HCT116 (cell line): ENCODE measurements at regions not wholly inside any gene's neighbourhood (a gene's known extent, or its start where the extent isn't known, plus 50 kb on each side); places are given as distances from the start of the nearest gene placed in this dataset.
A peak's percentile ranks its signal among the peaks of the same experiment; 100 is the strongest.

Source experiments
- ATAC-seq: fragments of 200-7000 bp; cut with Tn5 transposase; 2 replicates; pipeline ENCODE4 v1.9.1; 2020; ENCODE audit warnings: mild to moderate bottlenecking, moderate library complexity
- BruUV-seq: library from RNA; stranded (reverse); fragments of 400-500 nt; replicated peaks from 2 replicates; lab custom pipeline; 2021; lab: Mats Ljungman, UMichigan
- CTCF ChIA-PET: fragments of 300-600 bp; sonication (Branson Sonifier 250); formaldehyde crosslinking; loops from one replicate; lab custom pipeline; 2021; ENCODE audit warnings: antibody characterized with exemption; lab: Charles Lee
- POLR2A ChIA-PET: fragments of 300-600, 350-600 bp; sonication (Branson Sonifier 250); formaldehyde crosslinking; loops from one replicate; lab custom pipeline; 2021; ENCODE audit warnings: antibody characterized with exemption; lab: Charles Lee
- RAD21 ChIA-PET, 2 experiments: fragments of 300-600 bp; sonication (Branson Sonifier 250); formaldehyde crosslinking; loops; one replicate each; lab custom pipeline; 2023; ENCODE audit warnings: low total read pairs in 2 of 2; ENCODE audit not compliant: uncharacterized antibody in 2 of 2, unreplicated experiment in 2 of 2, low non-redundant PET in 1 of 2; lab: Charles Lee
- DNase-seq: peaks from one replicate; pipeline ENCODE4 v3.0.0-alpha.2; 2010; ENCODE audit warnings: low read depth, low spot score
- H2AFZ ChIP-seq: fragments of 200-600 bp; shearing (Covaris generic), sonication (generic); 2 replicates; pipeline ENCODE4 v1.6.1; 2017; ENCODE audit warnings: low read depth, mixed run types, mixed read lengths, antibody characterized with exemption, low read length; ENCODE audit not compliant: poor library complexity, severe bottlenecking
- H3K27ac ChIP-seq: 2 replicates; pipeline ENCODE4 v1.5.1; 2012; ENCODE audit warnings: low read depth, low read length
- H3K27me3 ChIP-seq: fragments of 200-600 bp; sonication (generic); 2 replicates; pipeline ENCODE4 v1.6.1; 2016; ENCODE audit warnings: mixed run types, low read length, mixed read lengths; ENCODE audit not compliant: insufficient read depth
- H3K36me3 ChIP-seq, 2 experiments: fragments of 200-500 bp in 1 of 2; fragments of 200-600 bp in 1 of 2; sonication (Bioruptor generic) in 1 of 2; sonication (generic) in 1 of 2; 2 replicates each; pipeline versions ENCODE4 v1.5.1 to v1.6.1; 2014 to 2016; ENCODE audit warnings: low read length in 2 of 2, inconsistent platforms in 1 of 2, mixed read lengths in 1 of 2, mixed run types in 1 of 2; ENCODE audit not compliant: insufficient read depth in 2 of 2, control insufficient read depth in 1 of 2
- H3K4me1 ChIP-seq, 2 experiments: fragments of 200-600 bp in 1 of 2; sonication (generic) in 1 of 2; 2 replicates each; pipeline versions ENCODE4 v1.5.1 to v1.6.1; 2012 to 2017; ENCODE audit warnings: low read length in 2 of 2, inconsistent platforms in 1 of 2, mild to moderate bottlenecking in 1 of 2, mixed read lengths in 1 of 2, mixed run types in 1 of 2, moderate library complexity in 1 of 2; ENCODE audit not compliant: insufficient read depth in 2 of 2, control insufficient read depth in 1 of 2
- H3K4me2 ChIP-seq: fragments of 200-600 bp; sonication (generic); 2 replicates; pipeline ENCODE4 v1.6.1; 2017; ENCODE audit warnings: mixed run types, low read length, mixed read lengths
- H3K4me3 ChIP-seq, 2 experiments: fragments of 200-600 bp in 1 of 2; sonication (generic) in 1 of 2; replicated peaks in 1 of 2; 2 replicates each; pipeline ENCODE4 v1.5.1; 2011 to 2016; ENCODE audit warnings: low read length in 2 of 2, control low read depth in 1 of 2, low read depth in 1 of 2, mild to moderate bottlenecking in 1 of 2, mixed read lengths in 1 of 2, mixed run types in 1 of 2
- H3K79me2 ChIP-seq: fragments of 200-600 bp; sonication (generic); 2 replicates; pipeline ENCODE4 v1.6.1; 2017; ENCODE audit warnings: mild to moderate bottlenecking, mixed run types, low read length, moderate library complexity, mixed read lengths; ENCODE audit not compliant: insufficient read depth
- H3K9ac ChIP-seq: fragments of 200-600 bp; sonication (generic); 2 replicates; pipeline ENCODE4 v1.6.1; 2016; ENCODE audit warnings: low read length, mixed read lengths
- H3K9me2 ChIP-seq: fragments of 200-600 bp; sonication (generic), shearing (Covaris generic); 2 replicates; pipeline ENCODE4 v1.6.1; 2017; ENCODE audit warnings: mixed run types, mild to moderate bottlenecking, moderate library complexity; ENCODE audit not compliant: insufficient read depth
- H3K9me3 ChIP-seq, 2 experiments: fragments of 200-500 bp in 1 of 2; fragments of 200-600 bp in 1 of 2; sonication (Bioruptor generic) in 1 of 2; sonication (generic) in 1 of 2; 2 replicates each; pipeline ENCODE4 v1.6.1; 2014 to 2017; ENCODE audit warnings: low read length in 2 of 2, mixed read lengths in 2 of 2, inconsistent platforms in 1 of 2, low read depth in 1 of 2, mild to moderate bottlenecking in 1 of 2, mixed run types in 1 of 2, moderate library complexity in 1 of 2; ENCODE audit not compliant: control insufficient read depth in 1 of 2, insufficient read depth in 1 of 2
- H4K20me1 ChIP-seq: fragments of 200-600 bp; sonication (generic), shearing (Covaris generic); 2 replicates; pipeline ENCODE4 v1.6.1; 2017; ENCODE audit warnings: mixed run types, mild to moderate bottlenecking, moderate library complexity; ENCODE audit not compliant: insufficient read depth
- CTCF ChIP-seq, 3 experiments: fragments of 200-600 bp in 1 of 3; sonication (generic) in 1 of 3; IDR thresholded peaks in 2 of 3; conservative IDR thresholded peaks in 1 of 3; 2 replicates each; pipeline ENCODE4 v1.5.1; 2012 to 2017; ENCODE audit warnings: low read depth in 2 of 3, low read length in 2 of 3, antibody characterized with exemption in 1 of 3, borderline replicate concordance in 1 of 3, control low read depth in 1 of 3, mild to moderate bottlenecking in 1 of 3, mixed read lengths in 1 of 3, mixed run types in 1 of 3, moderate library complexity in 1 of 3; ENCODE audit not compliant: insufficient read depth in 1 of 3
- EGR1 ChIP-seq: IDR thresholded peaks from 2 replicates; pipeline ENCODE4 v1.6.1; 2012; ENCODE audit warnings: low read depth
- FOSL1 ChIP-seq: IDR thresholded peaks from 2 replicates; pipeline ENCODE4 v1.6.1; 2012; ENCODE audit warnings: low read depth
- MAX ChIP-seq: IDR thresholded peaks from 2 replicates; pipeline ENCODE4 v1.6.1; 2012
- POLR2A ChIP-seq: IDR thresholded peaks from 2 replicates; pipeline ENCODE4 v1.7.0; 2011; ENCODE audit warnings: borderline replicate concordance; ENCODE audit not compliant: insufficient read depth, insufficient read length; ENCODE audit errors: extremely low read depth
- RAD21 ChIP-seq: IDR thresholded peaks from 2 replicates; pipeline ENCODE4 v1.6.1; 2012; ENCODE audit warnings: low read depth, mild to moderate bottlenecking
- REST ChIP-seq: IDR thresholded peaks from 2 replicates; pipeline ENCODE4 v1.6.1; 2012; ENCODE audit warnings: low read depth
- SIN3A ChIP-seq: IDR thresholded peaks from 2 replicates; pipeline ENCODE4 v1.6.1; 2012; ENCODE audit warnings: low read depth
- SP1 ChIP-seq: IDR thresholded peaks from 2 replicates; pipeline ENCODE4 v1.6.1; 2012; ENCODE audit warnings: low read depth
- SRF ChIP-seq: IDR thresholded peaks from 2 replicates; pipeline ENCODE4 v1.6.1; 2012; ENCODE audit warnings: low read depth
- TCF7L2 ChIP-seq: IDR thresholded peaks from 2 replicates; pipeline ENCODE4 v1.7.0; 2011; ENCODE audit warnings: borderline replicate concordance, inconsistent platforms; ENCODE audit not compliant: insufficient read depth, insufficient read length; ENCODE audit errors: extremely low read depth
- ZNF274 ChIP-seq: fragments of 200-500 bp; sonication (Bioruptor generic); IDR thresholded peaks from 2 replicates; pipeline ENCODE4 v1.6.1; 2014; ENCODE audit warnings: mild to moderate bottlenecking, low read depth, low read length, inconsistent platforms
- intact Hi-C: fragments of 100-400 bp; cut with micrococcal nuclease; formaldehyde crosslinking; loops from 2 replicates; pipeline ENCODE4 v1.10.0; 2022
- TF ChIP-seq, protein P1 (sequence below): IDR thresholded peaks from 2 replicates; pipeline ENCODE4 v1.6.1; 2011; ENCODE audit warnings: mild to moderate bottlenecking, low read length, moderate library complexity; ENCODE audit not compliant: insufficient replicate concordance; ENCODE audit errors: extremely low read depth

DNA sequence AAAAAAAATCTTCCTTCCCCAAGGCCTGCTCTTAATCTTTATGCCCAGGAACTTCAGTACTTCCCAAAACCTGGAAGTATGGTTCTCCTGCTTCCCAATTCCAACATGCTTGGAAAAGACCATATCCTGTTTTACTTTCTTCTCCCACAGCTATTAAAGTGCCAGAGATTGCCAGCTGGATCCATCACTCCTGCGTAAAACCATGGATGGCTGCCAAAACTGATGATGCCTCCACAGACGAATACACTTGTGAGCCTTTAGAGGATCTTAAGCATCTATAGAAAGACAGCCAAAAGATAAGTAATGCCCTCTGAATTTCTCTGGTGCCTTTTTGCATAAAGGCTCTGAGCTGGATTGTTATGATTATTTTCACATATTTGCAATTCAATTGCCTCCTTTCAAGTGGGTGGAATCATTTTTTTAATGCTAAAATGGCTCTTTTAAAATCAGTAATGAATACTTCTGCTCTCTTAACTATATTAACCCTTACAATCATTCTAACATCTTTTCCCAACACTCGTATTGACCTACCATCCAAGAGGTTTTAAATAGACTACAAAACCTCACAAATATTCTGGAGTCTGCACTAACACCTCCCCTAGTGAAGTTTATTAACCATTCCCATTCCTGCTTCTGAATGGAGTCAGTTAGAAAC is 1807.8 kb downstream of the BRINP3 start:
- ChIA-PET RAD21 (no interaction called here), POLR2A (no interaction called here), CTCF (no interaction called here)
- TF ChIP-seq RAD21 (no peak), CTCF (IDR thresholded peaks at IDR 0.05 in 2 of 3, conservative IDR thresholded peaks at IDR 0.05 in 1 of 3; ENCODE audit: borderline replicate concordance in 1 of 3, insufficient read depth in 1 of 3, low read depth in 2 of 3, low read length in 2 of 3) (no peak), REST (no peak), SP1 (no peak), FOSL1 (no peak), TCF7L2 (no peak), POLR2A (no peak), EGR1 (no peak), MAX (no peak), SIN3A (no peak), ZNF274 (no peak), SRF (no peak)
- TF ChIP-seq, protein P1, sequence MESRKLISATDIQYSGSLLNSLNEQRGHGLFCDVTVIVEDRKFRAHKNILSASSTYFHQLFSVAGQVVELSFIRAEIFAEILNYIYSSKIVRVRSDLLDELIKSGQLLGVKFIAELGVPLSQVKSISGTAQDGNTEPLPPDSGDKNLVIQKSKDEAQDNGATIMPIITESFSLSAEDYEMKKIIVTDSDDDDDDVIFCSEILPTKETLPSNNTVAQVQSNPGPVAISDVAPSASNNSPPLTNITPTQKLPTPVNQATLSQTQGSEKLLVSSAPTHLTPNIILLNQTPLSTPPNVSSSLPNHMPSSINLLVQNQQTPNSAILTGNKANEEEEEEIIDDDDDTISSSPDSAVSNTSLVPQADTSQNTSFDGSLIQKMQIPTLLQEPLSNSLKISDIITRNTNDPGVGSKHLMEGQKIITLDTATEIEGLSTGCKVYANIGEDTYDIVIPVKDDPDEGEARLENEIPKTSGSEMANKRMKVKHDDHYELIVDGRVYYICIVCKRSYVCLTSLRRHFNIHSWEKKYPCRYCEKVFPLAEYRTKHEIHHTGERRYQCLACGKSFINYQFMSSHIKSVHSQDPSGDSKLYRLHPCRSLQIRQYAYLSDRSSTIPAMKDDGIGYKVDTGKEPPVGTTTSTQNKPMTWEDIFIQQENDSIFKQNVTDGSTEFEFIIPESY = no peak
- no peaks in the 10 kb centered on the region for H3K9me2 ChIP-seq
- no TSS peak for BruUV-seq
- H3K27ac ChIP-seq = no peak overlapping the region
- no peaks in the 10 kb centered on the region for H3K9me3 ChIP-seq
- H2AFZ ChIP-seq = peak overlapping the region; percentile 2
- no peaks in the 10 kb centered on the region for H3K79me2 ChIP-seq
- H3K4me1 ChIP-seq = peaks cover 0 to 13% of the 10 kb centered on the region in 2 experiments; a peak in 2 of 4 replicates
- no peak overlapping the region for H3K4me2 ChIP-seq
- H3K4me3 ChIP-seq = no peak overlapping the region
- H3K9ac ChIP-seq = no peak overlapping the region
- no peaks in the 10 kb centered on the region for H4K20me1 ChIP-seq
- ATAC-seq (no peak), DNase-seq (no peak)
- H3K36me3 ChIP-seq = no peaks in the 10 kb centered on the region
- no peaks in the 10 kb centered on the region for H3K27me3 ChIP-seq
- intact Hi-C loops = no loop called here
